ENCODE measurements at regions not wholly inside any gene's neighbourhood (a gene's known extent, or its start where the extent isn't known, plus 50 kb on each side); places are given as distances from the start of the nearest gene placed in this dataset.

GRCh38 chrX:94058728-94059382 is 384.8 kb downstream of the FAM133A start:
- Mint-ChIP-seq H3K27ac (no peak overlapping the region), H3K4me3 (ENCODE audit: low read depth) (no peak overlapping the region), H3K9me3 (ENCODE audit: low read depth) (peaks cover 6% of the 10 kb centered on the region), H3K36me3 (ENCODE audit: insufficient read depth) (no peaks in the 10 kb centered on the region), H3K27me3 (no peaks in the 10 kb centered on the region), H3K4me1 (ENCODE audit: low read depth) (peaks cover 8% of the 10 kb centered on the region)
- DNase-seq (ENCODE audit: low spot score, unreplicated experiment), result no peak
- TF ChIP-seq CTCF (IDR thresholded peaks at IDR 0.05; ENCODE audit: unreplicated experiment), result peak; percentile 80

- Mint-ChIP-seq H3K9me3 (ENCODE audit: low read depth) (peaks cover 3% of the 10 kb centered on the region), H3K36me3 (ENCODE audit: insufficient read depth) (no peaks in the 10 kb centered on the region), H3K4me3 (ENCODE audit: low read depth) (no peak overlapping the region), H3K4me1 (ENCODE audit: low read depth) (peaks cover 4% of the 10 kb centered on the region), H3K27me3 (no peaks in the 10 kb centered on the region), H3K27ac (no peak overlapping the region)
- no peak for TF ChIP-seq CTCF (IDR thresholded peaks at IDR 0.05; ENCODE audit: unreplicated experiment)
- DNase-seq (ENCODE audit: low spot score, unreplicated experiment), result no peak
These were observed 391.1 kb downstream of the FAM133A start for GRCh38 chrX:94065091-94065490.

GRCh38 chrX:94089149-94089548 is 415.1 kb downstream of the FAM133A start:
- DNase-seq (ENCODE audit: low spot score, unreplicated experiment), result no peak
- Mint-ChIP-seq H3K27me3 (no peaks in the 10 kb centered on the region), H3K27ac (no peak overlapping the region), H3K9me3 (ENCODE audit: low read depth) (no peaks in the 10 kb centered on the region), H3K4me1 (ENCODE audit: low read depth) (peaks cover 5% of the 10 kb centered on the region), H3K36me3 (ENCODE audit: insufficient read depth) (no peaks in the 10 kb centered on the region), H3K4me3 (ENCODE audit: low read depth) (no peak overlapping the region)
- no peak for TF ChIP-seq CTCF (IDR thresholded peaks at IDR 0.05; ENCODE audit: unreplicated experiment)

GRCh38 chrX:94097868-94098267 is 423.9 kb downstream of the FAM133A start:
- no peaks in the 10 kb centered on the region for H3K9me3 Mint-ChIP-seq (ENCODE audit: low read depth)
- DNase-seq (ENCODE audit: low spot score, unreplicated experiment), result no peak
- TF ChIP-seq CTCF (IDR thresholded peaks at IDR 0.05; ENCODE audit: unreplicated experiment), result no peak
- no peak overlapping the region for H3K27ac Mint-ChIP-seq
- H3K4me1 Mint-ChIP-seq (ENCODE audit: low read depth), result peaks cover 5% of the 10 kb centered on the region
- no peaks in the 10 kb centered on the region for H3K27me3 Mint-ChIP-seq
- H3K36me3 Mint-ChIP-seq (ENCODE audit: insufficient read depth), result no peaks in the 10 kb centered on the region
- no peak overlapping the region for H3K4me3 Mint-ChIP-seq (ENCODE audit: low read depth)

- no peak for TF ChIP-seq CTCF (IDR thresholded peaks at IDR 0.05; ENCODE audit: unreplicated experiment)
- H3K27ac Mint-ChIP-seq, result no peak overlapping the region
- DNase-seq (ENCODE audit: low spot score, unreplicated experiment), result no peak
- H3K4me1 Mint-ChIP-seq (ENCODE audit: low read depth), result peaks cover 10% of the 10 kb centered on the region
- H3K27me3 Mint-ChIP-seq, result no peaks in the 10 kb centered on the region
- no peaks in the 10 kb centered on the region for H3K36me3 Mint-ChIP-seq (ENCODE audit: insufficient read depth)
- no peak overlapping the region for H3K4me3 Mint-ChIP-seq (ENCODE audit: low read depth)
- H3K9me3 Mint-ChIP-seq (ENCODE audit: low read depth), result peaks cover 3% of the 10 kb centered on the region
These were observed 434.0 kb downstream of the FAM133A start for GRCh38 chrX:94107981-94108380.
